ENCODE measurements at regions not wholly inside any gene's neighbourhood (a gene's known extent, or its start where the extent isn't known, plus 50 kb on each side); places are given as distances from the start of the nearest gene placed in this dataset.

DNA sequence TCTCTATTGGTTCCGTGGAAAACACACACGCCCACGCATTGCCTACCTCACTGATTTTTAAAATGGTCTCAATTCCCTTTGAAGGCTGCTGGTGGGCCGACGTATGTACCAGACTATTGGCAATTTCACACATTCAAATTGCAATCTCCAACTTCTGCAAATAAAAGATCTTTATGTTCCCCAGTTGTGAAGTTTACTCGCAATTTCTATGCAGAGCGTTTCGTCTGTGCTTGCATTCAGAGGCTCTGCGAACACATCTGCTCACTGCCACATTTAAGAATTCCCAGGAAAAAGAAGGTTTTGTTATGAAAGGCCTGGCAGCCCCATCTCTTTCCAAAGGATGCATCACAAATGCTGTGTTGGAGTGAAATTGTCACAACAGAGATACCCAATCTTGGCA is 288.0 kb upstream of the KAZN start:
- TF ChIP-seq RAD21 (IDR thresholded peaks at IDR 0.05; ENCODE audit: low read depth) = no peak
- no peak for TF ChIP-seq CEBPB (IDR thresholded peaks at IDR 0.05)
- TF ChIP-seq YY1 (IDR thresholded peaks at IDR 0.05; ENCODE audit: low read depth) = no peak
- TF ChIP-seq MAX (IDR thresholded peaks at IDR 0.05) = no peak
- no peak for TF ChIP-seq TEAD4 (IDR thresholded peaks at IDR 0.05)
- no peak for TF ChIP-seq EGR1 (IDR thresholded peaks at IDR 0.05)
- no peak for TF ChIP-seq CREB1 (IDR thresholded peaks at IDR 0.05; ENCODE audit: low read depth)
- TF ChIP-seq ZBTB7A (IDR thresholded peaks at IDR 0.05; ENCODE audit: low read depth) = no peak
- TF ChIP-seq TAF1 (IDR thresholded peaks at IDR 0.05; ENCODE audit: low read depth) = no peak
- TF ChIP-seq, protein P1, sequence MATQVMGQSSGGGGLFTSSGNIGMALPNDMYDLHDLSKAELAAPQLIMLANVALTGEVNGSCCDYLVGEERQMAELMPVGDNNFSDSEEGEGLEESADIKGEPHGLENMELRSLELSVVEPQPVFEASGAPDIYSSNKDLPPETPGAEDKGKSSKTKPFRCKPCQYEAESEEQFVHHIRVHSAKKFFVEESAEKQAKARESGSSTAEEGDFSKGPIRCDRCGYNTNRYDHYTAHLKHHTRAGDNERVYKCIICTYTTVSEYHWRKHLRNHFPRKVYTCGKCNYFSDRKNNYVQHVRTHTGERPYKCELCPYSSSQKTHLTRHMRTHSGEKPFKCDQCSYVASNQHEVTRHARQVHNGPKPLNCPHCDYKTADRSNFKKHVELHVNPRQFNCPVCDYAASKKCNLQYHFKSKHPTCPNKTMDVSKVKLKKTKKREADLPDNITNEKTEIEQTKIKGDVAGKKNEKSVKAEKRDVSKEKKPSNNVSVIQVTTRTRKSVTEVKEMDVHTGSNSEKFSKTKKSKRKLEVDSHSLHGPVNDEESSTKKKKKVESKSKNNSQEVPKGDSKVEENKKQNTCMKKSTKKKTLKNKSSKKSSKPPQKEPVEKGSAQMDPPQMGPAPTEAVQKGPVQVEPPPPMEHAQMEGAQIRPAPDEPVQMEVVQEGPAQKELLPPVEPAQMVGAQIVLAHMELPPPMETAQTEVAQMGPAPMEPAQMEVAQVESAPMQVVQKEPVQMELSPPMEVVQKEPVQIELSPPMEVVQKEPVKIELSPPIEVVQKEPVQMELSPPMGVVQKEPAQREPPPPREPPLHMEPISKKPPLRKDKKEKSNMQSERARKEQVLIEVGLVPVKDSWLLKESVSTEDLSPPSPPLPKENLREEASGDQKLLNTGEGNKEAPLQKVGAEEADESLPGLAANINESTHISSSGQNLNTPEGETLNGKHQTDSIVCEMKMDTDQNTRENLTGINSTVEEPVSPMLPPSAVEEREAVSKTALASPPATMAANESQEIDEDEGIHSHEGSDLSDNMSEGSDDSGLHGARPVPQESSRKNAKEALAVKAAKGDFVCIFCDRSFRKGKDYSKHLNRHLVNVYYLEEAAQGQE (IDR thresholded peaks at IDR 0.05; ENCODE audit: low read depth) = no peak
- TF ChIP-seq, protein P2, sequence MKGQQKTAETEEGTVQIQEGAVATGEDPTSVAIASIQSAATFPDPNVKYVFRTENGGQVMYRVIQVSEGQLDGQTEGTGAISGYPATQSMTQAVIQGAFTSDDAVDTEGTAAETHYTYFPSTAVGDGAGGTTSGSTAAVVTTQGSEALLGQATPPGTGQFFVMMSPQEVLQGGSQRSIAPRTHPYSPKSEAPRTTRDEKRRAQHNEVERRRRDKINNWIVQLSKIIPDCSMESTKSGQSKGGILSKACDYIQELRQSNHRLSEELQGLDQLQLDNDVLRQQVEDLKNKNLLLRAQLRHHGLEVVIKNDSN (IDR thresholded peaks at IDR 0.05) = no peak
- no peak for TF ChIP-seq NFIC (IDR thresholded peaks at IDR 0.05)
- TF ChIP-seq FOXM1 (IDR thresholded peaks at IDR 0.05; ENCODE audit: borderline replicate concordance, low read depth) = no peak
